C1 segment of cervical spinal cord (tissue), 14 donors: ENCODE measurements at regions not wholly inside any gene's neighbourhood (a gene's known extent, or its start where the extent isn't known, plus 50 kb on each side); places are given as distances from the start of the nearest gene placed in this dataset.
"Not testable (repeated sequence)": the region's sequence is repeated elsewhere in the genome, so short reads cannot be mapped to it uniquely, and the experiment has no call there.

ENCODE experiments used
- DNase-seq, 14 donors: peaks; one replicate each; lab custom pipeline; 2025; lab: John Stamatoyannopoulos, UW

DNA sequence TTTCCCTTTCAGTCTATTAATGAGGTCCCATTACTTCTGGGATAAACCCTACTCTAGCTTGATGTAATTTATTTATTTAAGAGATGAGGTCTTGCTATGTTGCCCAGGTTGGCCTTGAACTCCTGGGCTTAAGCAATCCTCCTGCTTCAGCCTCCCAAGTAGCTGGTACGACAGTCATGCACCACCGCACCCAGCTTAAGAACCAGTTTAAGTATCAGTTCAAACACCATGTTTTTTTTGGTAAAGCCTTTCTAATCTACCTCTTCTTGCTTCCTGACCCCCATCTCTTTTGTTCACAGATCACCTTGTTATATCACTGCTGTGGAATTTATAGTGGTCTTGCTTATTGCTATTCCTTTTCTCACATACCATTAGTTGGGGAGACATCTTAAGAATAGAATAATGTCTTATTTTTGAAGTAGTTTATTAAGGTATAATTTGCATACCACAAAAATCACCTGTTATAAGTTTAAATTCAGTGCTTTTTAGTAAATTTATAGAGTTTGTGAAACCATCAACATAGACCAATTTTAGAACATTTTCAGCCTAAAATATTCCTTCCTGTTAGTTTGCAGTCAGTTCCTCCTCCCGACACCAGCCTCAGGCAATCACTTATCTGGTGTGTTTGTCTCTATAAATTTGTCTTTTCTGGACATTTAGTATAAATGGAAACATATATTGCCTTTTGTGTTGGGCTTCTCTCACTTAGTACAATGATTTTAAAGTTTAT lies 257.9 kb downstream of the PDCD6IP start:
- DNase-seq, result no peak

DNA sequence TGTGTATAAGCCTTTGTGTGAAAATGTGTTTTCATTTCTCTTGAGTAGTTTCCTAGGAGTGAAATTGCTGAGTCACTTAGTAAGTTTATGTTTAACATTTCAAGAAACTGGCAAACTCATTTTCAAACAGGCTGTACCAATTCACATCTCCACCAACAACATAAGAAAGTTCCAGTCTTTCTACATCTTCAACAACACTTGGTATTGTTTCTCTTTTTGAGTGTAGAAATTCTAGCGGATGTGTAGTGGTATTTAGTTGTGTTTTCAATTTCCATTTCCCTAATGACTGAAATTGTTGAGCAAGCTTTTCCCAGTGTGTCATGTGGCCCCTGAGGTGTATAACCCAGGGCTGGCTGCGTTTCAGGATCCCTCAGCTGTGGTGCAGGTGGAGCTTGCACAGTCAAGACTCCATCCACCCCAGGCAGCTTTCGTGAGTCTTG lies 258.5 kb downstream of the PDCD6IP start:
- DNase-seq, result no peak

DNA sequence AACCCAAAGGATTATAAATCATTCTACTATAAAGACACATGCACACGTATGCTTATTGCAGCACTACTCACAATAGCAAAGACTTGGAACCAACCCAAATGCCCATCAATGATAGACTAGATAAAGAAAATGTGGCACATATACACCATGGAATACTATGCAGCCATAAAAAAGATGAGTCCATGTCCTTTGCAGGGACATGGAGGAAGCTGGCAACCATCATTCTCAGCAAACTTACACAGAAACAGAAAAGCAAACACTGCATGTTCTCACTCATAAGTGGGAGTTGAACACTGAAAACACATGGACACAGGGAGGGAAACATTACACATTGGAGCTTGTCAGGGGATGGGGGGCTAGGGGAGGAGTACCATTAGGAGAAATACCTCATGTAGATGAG lies 262.6 kb downstream of the PDCD6IP start:
- DNase-seq, result not testable (repeated sequence)

DNA sequence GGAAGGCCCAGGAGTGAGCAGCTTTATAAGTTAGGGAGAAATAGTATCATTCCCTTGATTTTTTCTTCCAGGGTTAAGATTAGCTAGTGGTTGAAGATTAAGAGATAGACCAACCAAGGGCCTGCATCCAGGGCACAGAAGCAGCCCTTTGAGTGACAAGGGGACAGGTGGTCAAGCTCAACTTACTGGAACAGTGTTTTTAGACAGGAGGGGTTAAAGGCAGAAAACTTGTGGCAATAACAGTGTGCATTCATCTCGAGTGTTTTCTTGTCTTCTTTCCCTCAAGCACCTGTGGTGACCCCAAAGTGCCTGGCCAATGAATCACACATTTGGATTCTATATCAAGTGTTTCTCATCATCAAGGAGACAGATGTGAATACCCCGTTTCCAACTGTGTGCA lies 267.5 kb downstream of the PDCD6IP start:
- DNase-seq, result no peak

DNA sequence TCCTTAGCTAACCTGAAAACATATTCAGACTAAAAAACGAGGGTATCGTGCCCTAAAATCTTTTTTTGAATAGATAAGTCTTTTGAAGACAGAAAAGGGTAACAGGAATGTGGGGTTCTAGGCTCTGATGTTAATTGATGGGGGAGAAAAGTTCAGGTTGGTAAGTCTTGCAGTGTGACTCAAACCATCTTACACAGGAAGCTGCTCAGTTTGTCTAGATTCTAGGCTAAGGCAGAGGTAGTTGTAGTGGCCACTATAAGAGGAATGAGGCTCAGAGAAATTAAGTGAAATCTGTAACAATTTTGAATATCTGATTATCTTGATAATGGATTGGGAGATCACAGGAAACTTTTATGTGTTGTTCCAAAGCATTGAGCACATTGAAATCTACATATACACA lies 267.9 kb downstream of the PDCD6IP start:
- DNase-seq, result no peak

DNA sequence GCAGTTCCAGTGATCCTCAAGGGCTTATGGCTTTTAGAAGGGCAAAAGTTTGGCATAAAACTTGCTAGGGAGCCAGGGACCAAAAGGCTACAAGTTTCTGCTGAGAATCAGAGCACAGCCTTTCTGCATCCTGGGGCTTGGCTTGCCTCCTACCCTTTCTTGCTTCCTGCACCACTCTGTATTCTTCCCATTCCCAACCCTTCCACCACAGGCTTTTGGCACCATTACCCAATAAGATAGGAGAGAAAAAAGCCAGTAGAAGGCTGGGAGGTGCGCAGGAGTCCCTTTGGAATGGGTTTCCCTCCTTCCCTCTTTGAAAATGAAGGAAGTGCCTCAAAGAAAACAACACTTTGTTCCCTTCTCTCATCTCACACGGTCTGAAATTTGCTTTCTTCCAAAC lies 268.6 kb downstream of the PDCD6IP start:
- peak in 1 of 14 donors; percentile 45 for DNase-seq

DNA sequence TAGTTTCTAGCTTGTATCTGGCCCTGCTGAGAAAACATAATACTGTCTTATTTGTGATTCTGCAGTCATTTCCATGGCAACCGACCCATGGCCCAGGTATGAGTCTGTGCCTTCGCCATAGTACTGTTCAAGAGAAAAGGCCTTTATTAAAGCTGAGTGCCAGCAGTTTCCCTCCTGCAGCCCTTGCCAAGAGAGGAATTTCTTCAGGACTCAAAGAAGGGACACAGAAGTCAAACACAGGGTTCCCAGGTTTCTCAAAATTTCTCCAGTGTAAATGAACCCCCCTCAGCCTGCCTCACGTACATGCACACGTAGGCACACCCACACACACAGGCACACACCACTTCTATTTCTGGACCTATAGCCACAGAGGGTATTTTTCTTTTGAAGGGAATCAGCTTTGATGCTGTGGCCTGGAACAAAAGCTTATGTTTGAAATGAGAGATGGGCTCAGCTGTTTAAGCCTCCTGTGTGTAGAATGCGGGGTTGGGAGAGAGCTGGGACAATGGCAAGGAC lies 269.2 kb downstream of the PDCD6IP start:
- peak in 1 of 14 donors; percentile 62 for DNase-seq

DNA sequence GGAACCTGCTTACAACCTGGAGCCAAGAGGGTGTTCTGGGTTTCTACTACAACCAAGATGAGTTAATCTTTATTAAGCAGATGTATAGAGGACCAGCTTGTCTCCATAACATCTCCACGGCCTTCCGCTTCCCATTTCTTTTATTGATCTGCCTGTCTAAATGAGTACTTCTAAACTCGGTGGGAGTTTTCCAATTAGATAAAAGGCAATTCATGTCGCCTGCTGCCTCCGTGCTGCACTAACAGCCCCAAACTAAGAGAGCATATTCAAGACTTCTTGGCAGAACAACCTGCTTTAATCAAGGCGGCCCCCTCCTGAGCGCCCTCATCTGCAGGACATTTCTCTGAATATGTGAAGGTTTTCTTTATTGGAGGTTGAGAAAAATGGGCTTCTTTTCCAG lies 270.1 kb downstream of the PDCD6IP start:
- DNase-seq, result peak in 1 of 14 donors; percentile 7

DNA sequence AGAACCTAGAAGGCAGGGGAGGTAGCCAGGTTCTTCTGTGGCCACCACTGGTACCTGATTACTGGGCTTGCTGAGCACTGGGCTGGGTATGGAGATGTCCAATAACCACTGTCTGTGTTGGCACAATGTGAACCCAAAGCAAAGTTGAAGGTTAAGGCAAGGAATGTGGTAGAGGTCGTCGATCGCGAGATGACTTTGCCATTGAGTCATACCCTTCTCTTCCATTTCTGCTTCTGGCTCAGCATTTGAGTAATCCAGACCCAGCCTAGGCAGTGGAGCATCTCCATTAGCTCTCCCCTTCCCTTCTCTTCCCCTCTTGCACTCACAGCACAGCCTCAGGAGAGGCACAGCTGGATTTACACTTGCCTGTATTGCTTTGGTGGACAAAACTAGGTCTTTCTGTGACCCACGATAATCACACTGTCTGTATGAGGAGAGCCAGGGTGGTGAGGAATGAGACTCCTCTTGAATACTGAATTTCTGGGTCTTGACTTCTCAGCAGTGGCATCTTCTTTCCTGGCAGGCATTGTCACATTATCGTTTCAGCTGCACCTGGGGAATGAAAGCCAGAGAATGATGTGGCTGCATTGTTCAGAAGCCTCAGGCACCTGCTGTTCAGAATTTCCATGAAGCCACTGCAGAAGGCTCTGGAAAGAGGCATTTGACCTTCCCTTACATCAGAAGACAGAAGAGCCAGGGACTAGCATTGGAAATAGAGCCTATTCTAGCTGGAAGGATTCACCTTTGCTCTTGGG lies 272.6 kb downstream of the PDCD6IP start:
- no peak for DNase-seq

DNA sequence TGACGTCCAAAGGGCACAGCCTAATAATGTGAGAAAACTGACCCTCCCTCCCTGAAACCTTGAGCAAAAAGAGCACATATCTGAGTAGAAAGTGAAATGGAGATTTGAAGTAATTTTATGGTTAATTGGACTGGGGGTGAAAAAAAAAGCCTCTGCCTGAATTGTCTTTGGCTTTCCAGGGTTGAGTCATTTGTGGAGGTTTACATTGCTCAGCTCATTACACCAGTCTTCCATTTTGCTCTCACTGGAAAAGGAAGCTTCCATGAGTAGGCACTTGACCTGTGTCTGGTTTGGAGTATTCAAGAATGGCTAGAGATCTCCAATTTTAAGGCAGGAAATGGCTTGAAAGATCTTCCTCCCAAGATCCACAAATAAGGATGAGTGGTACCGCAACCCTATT lies 273.9 kb downstream of the PDCD6IP start:
- no peak for DNase-seq

DNA sequence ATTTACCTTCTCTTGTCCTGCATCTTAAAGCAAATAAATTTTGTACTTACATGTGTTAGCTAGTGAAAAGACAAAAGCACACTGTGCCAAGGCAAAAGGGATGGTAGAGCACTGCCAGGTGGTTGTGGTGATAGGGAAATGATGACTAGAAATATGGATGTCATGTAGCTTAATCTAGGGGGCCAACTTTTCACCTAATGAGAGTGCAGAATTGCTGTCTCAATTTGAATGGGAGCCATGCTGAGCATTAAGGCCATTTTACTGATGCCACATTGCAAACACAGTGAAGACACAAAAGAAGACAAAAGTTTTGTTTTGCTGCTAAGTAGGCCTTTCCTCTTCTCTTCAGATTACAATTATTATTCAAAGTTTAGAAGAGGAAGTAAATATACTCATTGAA lies 274.7 kb downstream of the PDCD6IP start:
- no peak for DNase-seq

DNA sequence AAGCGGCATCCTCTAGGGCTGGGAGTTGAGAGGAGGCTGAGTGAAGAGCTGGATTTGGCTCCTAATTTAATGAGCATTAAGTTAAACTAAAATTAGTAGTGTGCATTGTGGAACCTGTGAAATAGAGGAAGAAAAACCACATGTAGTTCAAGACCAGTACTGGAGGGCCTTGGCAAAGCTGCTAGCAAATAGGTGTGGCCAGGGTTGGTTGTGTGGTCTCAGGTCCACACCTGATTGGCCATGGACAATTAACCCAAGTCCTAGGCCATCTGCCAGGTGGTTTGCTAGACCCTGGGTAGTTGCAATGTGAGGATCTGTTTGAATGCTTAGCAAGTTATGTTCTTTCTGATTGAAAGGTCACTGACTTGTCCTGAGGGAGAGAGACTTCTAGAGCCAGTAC lies 275.5 kb downstream of the PDCD6IP start:
- DNase-seq, result no peak

DNA sequence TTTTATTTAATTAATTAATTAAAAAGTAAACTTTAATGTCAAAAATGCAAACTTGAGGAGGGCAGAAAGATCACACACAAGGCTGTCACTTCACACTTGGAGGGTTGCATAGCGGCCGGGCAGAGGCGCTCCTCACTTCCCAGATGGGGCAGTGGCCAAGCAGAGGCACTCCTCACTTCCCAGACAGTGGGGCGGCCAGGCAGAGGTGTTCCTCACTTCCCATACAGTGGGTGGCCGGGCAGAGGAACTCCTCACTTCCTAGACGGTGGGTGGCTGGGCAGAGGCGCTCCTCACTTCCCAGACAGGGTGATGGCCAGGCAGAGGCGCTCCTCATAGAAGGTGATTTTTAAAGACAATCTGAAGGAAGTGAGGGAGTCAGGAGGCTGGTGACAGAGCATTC lies 277.5 kb downstream of the PDCD6IP start:
- no peak for DNase-seq

DNA sequence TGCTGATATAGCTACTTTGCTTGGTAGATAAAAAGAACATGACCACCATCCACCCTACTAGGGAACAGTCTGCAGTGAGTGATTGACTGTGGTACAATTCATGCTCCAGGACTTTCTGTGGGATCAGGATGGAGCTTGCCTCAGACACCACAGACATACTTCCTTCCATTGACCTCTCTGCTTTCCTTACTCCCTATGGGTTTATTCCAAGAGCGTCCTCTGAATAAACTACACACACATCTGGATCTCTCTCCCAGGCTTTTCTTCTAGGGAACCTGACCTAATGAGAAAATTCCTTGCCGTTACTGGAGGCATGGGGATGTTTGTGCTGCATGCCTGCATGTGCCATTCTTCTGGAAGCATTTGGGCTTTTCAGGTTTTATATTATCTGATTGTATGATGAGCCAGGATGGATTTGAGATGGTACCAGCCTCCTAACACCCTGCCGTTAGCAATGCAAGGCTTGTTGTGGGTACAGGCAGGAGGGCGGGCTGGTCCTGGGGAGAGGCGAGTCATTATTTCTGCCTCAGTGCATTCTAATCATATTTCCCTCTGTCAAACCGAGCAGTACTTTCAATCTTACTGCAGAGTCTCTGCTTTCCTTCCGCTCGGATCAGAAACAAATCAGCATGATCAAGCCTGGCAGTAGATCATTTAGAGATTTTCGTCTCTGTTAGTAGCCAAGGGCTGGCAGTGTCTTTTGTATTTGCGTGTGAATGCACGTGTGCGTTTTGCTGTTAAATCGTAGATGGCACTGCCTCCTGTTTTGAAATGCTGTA lies 279.2 kb downstream of the PDCD6IP start:
- peak in 1 of 14 donors; percentile 80 for DNase-seq

DNA sequence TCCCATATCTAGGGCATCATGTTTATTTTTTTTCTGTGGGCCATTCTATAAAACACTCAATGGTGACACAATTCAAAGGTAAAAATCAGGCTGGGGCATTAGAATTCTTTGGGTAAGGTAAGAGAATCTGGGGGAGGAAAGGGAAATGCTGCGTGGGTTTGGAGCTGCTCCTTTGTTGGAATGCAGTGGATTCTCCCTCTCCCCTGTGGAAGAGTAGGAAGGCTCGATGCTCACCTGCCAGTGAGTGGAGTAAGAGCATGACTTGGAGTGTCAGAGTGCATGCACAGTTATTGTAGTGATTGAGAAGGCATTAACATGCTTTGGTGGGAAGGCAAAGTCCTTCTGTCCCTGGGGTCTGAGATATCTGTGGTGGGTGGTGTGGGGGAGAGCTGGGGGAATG lies 280.0 kb downstream of the PDCD6IP start:
- DNase-seq, result peak in 1 of 14 donors; percentile 34

DNA sequence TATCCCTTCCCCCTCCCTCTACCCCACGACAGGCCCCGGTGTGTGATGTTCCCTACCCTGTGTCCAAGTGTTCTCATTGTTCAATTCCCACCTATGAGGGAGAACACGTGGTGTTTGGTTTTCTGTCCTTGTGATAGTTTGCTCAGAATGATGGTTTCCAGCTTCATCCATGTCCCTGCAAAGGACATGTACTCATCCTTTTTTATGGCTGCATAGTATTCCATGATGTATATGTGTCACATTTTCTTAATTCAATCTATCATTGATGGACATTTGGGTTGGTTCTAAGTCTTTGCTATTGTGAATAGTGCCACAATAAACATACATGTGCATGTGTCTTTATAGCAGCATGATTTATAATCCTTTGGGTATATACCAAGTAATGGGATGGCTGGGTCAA lies 281.4 kb downstream of the PDCD6IP start:
- not testable (repeated sequence) for DNase-seq

DNA sequence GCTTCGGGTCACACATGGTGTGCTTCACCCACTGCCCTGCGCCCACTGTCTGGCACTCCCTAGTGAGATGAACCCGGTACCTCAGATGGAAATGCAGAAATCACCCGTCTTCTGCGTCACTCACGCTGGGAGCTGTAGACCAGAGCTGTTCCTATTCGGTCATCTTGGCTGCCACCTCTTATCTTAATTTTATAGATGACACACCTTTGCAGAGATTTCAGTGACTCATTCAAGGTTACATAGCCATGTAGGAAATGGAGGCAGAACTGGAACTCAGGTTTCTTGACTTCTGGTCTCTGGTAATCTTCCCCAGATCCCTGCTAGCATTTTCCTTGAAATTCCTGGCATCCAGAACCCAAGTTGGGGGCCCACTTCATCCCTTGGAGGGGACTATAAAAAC lies 291.9 kb downstream of the PDCD6IP start:
- not testable (repeated sequence) for DNase-seq

DNA sequence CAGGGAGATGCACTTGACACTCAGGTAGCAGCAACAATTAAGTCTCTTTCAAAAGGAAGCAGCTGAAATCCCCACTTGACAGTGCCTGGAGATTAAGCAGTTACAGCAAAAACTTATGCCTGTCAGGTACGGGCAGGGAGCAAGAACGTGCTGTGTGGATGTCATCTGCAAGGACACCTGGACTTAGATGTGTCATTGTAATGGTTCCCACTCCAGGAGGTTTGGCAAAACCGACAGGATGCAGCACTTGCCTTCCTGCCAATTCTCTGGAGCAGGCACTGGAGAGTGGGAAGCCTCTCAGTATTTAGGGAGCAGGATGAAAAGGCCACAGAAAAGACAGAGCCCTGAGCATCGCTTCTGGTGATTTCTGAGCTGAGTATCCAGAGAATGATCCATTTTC lies 292.4 kb downstream of the PDCD6IP start:
- peak in 1 of 14 donors; percentile 90 for DNase-seq

DNA sequence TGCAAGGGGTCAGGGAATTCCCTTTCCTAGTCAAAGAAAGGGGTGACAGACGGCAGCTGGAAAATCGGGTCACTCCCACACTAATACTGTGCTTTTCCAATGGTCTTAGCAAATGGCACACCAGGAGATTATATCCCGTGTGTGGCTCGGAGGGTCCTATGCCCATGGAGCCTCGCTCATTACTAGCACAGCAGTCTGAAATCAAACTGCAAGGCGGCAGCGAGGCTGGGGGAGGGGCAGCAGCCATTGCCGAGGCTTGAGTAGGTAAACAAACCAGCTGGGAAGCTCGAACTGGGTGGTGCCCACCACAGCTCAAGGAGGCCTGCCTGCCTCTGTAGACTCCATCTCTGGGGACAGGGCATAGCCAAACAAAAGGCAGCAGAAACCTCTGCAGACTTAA lies 295.9 kb downstream of the PDCD6IP start:
- not testable (repeated sequence) for DNase-seq

DNA sequence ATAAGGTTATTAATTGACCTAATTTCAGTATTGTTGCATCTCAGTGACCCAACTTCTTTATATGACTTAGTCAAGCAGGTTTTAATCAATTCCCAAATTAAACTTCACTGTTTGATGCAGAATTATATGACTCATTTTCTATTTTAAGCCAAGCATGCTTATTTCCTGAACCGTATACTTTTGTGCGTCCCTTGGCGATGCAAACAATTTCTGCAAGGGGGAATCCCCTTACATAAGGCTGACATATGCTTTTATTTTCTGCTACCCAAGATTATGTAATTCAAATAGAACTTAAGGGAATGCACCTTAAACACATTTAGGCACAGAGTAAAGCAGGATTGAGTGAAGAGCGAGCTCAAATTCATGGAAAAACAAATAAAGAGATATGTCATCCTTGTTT lies 303.9 kb downstream of the PDCD6IP start:
- DNase-seq, result no peak

DNA sequence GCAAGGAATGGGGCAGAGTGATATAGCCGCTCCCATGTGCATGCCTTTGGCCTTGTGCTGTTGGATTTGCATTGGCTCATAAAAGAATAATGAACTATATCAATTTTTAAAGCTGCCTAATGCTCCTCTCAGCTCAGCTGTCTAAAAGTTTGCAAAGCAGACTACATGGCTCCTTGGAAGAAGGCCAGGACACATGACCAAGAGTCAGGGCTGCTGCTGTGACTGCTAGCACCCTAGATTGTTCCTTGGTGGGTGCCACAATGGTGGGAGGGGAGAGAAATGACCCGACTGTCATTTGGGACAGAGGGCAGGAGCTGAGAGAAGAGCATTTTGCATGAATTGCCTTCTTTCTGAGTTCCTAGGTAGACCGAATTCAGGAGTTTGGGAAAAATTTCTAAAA lies 307.9 kb downstream of the PDCD6IP start:
- no peak for DNase-seq

DNA sequence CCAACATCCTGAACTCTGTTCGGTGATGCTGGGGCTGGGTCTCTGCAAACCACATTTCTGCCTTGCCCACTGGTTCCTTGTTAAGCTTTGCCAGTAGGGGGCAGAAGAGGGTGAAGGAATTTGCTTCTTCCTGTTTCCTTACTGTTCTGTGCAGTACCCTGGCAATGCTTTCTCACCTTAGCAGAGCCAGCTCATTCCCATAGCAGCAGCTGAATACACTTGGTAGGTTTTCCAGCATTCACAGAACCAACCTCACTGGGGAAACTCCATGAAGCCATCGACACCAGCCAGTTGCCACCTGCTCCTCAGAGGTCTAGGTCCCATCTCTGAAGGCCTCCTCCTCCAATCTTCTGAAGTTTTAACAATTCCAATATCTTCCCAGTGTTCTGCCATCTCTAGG lies 308.4 kb downstream of the PDCD6IP start:
- DNase-seq, result peak in 1 of 14 donors; percentile 16
